Mesothelial cell of epicardium (in vitro differentiated cells): ENCODE measurements at regions not wholly inside any gene's neighbourhood (a gene's known extent, or its start where the extent isn't known, plus 50 kb on each side); places are given as distances from the start of the nearest gene placed in this dataset.
A peak's percentile ranks its signal among the peaks of the same experiment; 100 is the strongest.

Experiments
- DNase-seq, 2 experiments: peaks; one replicate each; pipeline ENCODE4 v3.0.0; 2021; ENCODE audit warnings: low spot score in 2 of 2; ENCODE audit not compliant: unreplicated experiment in 2 of 2
- H3K27ac Mint-ChIP-seq: 2 replicates; pipeline ENCODE4 v1.8.0; 2021; ENCODE audit warnings: mixed read lengths
- H3K27me3 Mint-ChIP-seq: 2 replicates; pipeline ENCODE4 v1.8.0; 2021; ENCODE audit warnings: low read depth, mixed read lengths
- H3K36me3 Mint-ChIP-seq: 2 replicates; pipeline ENCODE4 v1.8.0; 2021; ENCODE audit warnings: mixed read lengths
- H3K4me1 Mint-ChIP-seq: 2 replicates; pipeline ENCODE4 v1.8.0; 2021; ENCODE audit warnings: mixed read lengths
- H3K4me3 Mint-ChIP-seq: 2 replicates; pipeline ENCODE4 v1.8.0; 2021; ENCODE audit warnings: mild to moderate bottlenecking, moderate library complexity, mixed read lengths
- H3K9me3 Mint-ChIP-seq: 2 replicates; pipeline ENCODE4 v1.8.0; 2021; ENCODE audit warnings: mixed read lengths
- CTCF ChIP-seq: fragments of 200-600 bp; sonication (generic); IDR thresholded peaks from one replicate; pipeline ENCODE4 v1.5.0; 2021; ENCODE audit warnings: antibody characterized with exemption; ENCODE audit not compliant: unreplicated experiment

DNA sequence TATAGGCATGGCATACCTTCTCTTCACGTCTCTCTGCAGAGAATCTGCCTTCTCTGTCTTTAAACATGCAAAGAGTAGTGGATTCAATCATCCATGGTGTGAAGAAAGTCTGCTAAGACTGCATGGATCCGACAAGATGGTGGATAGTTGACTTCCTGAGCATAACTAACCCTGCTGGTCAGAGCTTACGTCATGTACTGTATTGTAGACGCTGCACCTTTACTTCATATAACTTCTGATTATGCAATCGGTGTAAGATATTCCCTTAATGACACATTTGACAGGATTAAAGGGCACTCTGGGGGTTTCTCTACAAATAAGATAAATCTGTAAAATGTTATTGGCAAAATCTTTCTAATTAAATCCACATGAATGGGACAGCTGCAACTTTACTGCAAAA is 240.3 kb upstream of the NREP start:
- Mint-ChIP-seq H3K9me3 (peaks cover 7% of the 10 kb centered on the region), H3K36me3 (peaks cover 2% of the 10 kb centered on the region), H3K27me3 (no peaks in the 10 kb centered on the region), H3K27ac (no peak overlapping the region), H3K4me3 (no peak overlapping the region), H3K4me1 (peaks cover 15% of the 10 kb centered on the region)
- DNase-seq = no peak
- no peak for TF ChIP-seq CTCF

DNA sequence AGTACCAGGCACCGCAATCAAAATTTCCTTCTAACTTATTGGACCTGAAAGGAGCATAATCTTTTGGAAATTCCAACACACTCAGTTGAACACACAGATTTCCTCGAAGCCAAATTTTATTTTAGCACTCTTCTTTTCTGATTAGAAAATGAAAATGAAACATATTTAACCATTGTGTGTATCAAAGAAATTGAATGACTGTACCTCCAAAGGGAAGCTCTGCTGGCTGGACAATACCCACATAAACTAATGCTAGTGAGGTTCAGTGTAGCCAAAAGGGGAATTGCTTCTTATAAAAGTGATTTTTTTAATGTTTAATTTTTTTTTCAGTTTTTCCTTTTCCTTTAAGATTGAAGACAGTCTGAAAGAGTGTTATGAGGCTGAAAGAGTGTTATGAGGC is 239.6 kb upstream of the NREP start:
- Mint-ChIP-seq H3K4me3 (no peak overlapping the region), H3K27ac (no peak overlapping the region), H3K4me1 (peaks cover 15% of the 10 kb centered on the region), H3K36me3 (peaks cover 3% of the 10 kb centered on the region), H3K27me3 (no peaks in the 10 kb centered on the region), H3K9me3 (peaks cover 7% of the 10 kb centered on the region)
- DNase-seq = no peak
- no peak for TF ChIP-seq CTCF

DNA sequence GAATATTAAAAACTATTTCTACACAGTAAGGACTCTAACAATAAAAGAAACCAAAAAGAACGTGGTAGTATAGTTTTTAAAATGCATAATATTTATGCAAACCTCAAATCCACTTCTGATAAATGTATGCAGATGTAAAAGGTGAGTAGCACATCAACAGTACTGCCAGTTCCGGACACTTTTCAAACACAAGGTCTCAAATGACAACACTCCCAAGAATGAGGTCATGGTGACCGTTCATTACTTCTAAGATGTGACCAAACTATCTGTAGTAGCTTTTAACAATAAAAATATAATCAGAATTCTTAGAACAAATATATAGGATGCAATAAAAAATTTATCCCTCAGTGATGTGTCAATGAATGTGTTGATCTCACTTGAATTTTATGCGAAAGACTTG is 238.7 kb upstream of the NREP start:
- Mint-ChIP-seq H3K4me1 (peaks cover 15% of the 10 kb centered on the region), H3K27me3 (no peaks in the 10 kb centered on the region), H3K9me3 (peaks cover 8% of the 10 kb centered on the region), H3K4me3 (no peak overlapping the region), H3K27ac (no peak overlapping the region), H3K36me3 (peaks cover 3% of the 10 kb centered on the region)
- TF ChIP-seq CTCF = no peak
- DNase-seq = no peak

DNA sequence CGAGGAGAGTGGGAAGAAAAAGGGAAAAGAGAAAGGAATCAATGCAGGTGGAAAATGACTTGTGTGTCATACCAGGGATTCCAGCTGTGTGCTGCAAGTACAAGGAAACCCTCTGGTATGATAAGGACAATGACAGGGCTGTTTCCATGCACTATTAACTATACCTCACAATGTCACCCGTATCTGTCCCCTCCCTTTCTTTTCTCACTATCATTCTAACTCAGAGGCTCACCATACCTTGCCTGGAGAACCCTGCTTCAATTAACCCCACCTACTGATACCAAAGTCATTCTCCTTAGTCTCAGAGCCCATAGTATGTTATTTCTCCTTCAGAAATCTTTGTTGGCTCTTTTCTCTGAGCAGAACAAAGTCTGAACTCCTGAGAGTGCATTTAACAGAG is 236.2 kb upstream of the NREP start:
- no peak for TF ChIP-seq CTCF
- Mint-ChIP-seq H3K4me3 (no peak overlapping the region), H3K27me3 (no peaks in the 10 kb centered on the region), H3K4me1 (peaks cover 2% of the 10 kb centered on the region), H3K9me3 (peaks cover 23% of the 10 kb centered on the region), H3K36me3 (peaks cover 9% of the 10 kb centered on the region), H3K27ac (no peak overlapping the region)
- DNase-seq = no peak

DNA sequence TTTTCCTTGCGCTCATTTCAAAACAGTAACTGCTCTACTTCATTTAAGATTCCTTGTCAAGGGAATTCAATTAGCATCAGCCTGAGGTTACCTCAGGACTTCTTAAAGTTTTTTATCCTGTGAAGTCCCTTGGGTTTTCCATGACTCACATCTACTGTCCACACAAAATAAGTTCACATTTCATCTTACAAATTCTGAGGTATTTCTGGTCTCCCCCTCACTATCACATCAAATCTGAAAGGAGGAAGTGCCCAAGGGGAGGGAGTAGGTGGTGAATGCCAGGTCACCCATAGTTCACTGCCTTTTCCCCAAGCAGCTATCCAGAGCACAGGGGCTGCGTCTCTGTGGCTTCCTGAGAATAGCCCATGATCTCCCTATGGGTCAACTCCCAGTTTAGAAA is 227.1 kb upstream of the NREP start:
- TF ChIP-seq CTCF = no peak
- peaks cover 17% of the 10 kb centered on the region for H3K9me3 Mint-ChIP-seq
- DNase-seq = no peak
- peak overlapping the region; percentile 78 for H3K27ac Mint-ChIP-seq
- H3K36me3 Mint-ChIP-seq = peaks cover 7% of the 10 kb centered on the region
- H3K27me3 Mint-ChIP-seq = no peaks in the 10 kb centered on the region
- no peak overlapping the region for H3K4me3 Mint-ChIP-seq
- peaks cover 38% of the 10 kb centered on the region for H3K4me1 Mint-ChIP-seq

- TF ChIP-seq CTCF = no peak
- H3K27ac Mint-ChIP-seq = peak overlapping the region; percentile 73
- H3K4me1 Mint-ChIP-seq = peaks cover 39% of the 10 kb centered on the region
- no peak overlapping the region for H3K4me3 Mint-ChIP-seq
- no peaks in the 10 kb centered on the region for H3K27me3 Mint-ChIP-seq
- no peak for DNase-seq
- peaks cover 2% of the 10 kb centered on the region for H3K36me3 Mint-ChIP-seq
- peaks cover 11% of the 10 kb centered on the region for H3K9me3 Mint-ChIP-seq
These were observed 226.5 kb upstream of the NREP start for GRCh38 chr5:111983459-111983858.
